HT1080 (cell line): ENCODE measurements at regions not wholly inside any gene's neighbourhood (a gene's known extent, or its start where the extent isn't known, plus 50 kb on each side); places are given as distances from the start of the nearest gene placed in this dataset.
"Not testable (repeated sequence)": the region's sequence is repeated elsewhere in the genome, so short reads cannot be mapped to it uniquely, and the experiment has no call there.

Experiments used
- DNase-seq: peaks from one replicate; pipeline ENCODE4 v3.0.0-alpha.2; 2015; ENCODE audit warnings: low read depth

GRCh38 chr18:59038295-59039039, 101.2 kb upstream of the SEC11C start:
- DNase-seq = no peak

- DNase-seq = not testable (repeated sequence)
These were observed 100.7 kb upstream of the SEC11C start for GRCh38 chr18:59039040-59039320.

GRCh38 chr18:59039449-59039848, 100.2 kb upstream of the SEC11C start:
- DNase-seq = no peak

DNA sequence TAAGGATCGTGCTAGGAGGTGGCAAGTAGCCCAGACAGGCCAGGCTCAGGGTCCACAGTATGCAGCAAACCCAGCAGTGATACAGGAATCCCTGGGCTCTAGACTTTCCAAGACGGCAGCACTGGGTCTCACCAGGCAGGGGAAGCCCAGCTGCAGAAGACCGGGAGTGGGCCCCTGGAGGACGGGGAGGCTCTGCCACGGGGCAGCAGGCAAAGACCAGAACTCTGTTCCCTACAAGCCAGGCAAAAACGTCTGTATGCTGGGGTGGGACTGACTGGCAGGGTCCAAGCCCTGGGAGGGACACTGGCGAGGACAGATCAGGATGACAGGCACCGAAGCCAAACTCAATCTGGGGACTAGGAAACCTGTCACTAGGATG, 98.9 kb upstream of the SEC11C start:
- no peak for DNase-seq

DNA sequence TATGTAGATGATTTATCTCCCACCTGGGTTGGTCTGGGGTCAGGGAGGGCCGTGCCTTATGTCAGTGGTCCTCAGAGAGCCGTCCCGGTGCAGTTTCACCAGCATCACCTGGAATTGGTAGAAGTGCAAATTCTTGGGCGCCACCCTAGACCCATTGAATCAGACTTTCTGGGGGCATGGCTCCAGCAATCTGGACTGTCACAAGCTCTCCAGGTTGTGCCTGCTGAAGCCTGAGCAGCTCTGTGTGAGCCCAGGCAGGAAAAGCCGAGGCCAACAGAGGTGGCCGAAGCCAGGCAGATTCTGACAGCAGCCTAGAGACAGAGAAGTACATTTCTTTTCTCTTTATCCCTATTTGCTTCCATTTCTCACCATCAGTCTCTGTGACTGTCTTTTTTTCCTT, 98.4 kb upstream of the SEC11C start:
- no peak for DNase-seq

DNA sequence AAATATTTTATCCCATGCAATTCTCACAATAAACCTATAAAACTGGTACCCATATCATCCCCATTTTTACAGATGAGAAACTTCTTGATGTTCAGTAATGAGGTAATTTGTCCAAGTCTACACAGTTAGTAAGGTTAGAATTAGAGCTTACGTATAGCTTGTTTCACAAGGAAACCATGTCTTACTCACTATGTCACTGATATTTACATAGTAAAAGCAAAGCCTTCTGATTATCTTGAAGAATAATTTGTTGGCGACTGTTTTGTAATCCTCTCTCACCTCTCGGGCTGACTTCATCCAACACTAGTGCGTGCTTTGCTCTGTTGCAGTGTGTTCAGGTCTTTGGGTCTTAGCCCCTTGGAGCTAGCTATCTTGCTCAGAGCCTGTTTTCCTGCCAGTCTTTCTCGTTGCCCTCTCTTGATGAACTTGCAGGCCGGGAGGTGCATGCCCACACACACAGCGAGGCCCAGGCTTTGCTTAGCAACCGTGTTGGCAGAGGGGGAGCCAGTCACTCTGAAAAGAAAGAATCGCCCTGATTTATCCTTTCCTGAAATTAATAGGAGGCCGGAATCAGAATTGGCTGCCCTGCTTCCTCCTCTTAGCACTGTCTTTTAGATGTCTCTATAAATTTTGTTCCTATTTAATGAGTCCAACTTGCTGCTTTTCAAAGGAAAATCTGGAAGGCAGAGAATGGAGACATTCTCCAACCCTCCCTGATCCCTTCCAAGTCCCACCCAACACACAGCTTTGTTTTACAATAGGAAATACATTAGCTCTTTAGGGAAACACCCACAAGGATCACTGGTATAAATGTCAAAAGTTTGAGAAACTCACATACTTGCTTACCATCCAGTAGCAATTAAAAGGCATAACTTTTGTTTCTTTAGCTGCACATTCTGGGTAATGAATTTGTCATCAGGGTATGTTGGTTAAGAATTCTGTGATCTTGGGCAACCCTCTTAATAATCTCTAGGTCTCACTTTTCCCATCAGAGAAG, 97.6 kb upstream of the SEC11C start:
- DNase-seq = no peak

DNA sequence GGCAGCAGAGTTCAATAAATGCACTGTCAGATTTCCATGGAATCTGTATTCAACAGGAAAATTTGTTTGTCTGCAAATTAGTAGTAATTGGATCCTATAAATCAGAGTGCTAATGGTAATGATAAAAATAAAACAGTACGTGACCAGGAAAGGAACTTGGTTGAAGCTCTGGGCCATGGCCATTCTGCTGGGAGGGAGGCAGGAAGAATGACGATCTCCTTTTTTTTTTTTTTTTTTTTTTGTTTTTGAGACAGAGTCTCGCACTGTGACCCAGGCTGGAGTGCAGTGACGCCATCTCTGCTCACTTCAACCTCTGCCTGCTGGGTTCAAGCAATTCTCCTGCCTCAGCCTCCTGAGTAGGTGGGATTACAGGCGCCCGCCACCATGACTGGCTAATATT, 94.8 kb upstream of the SEC11C start:
- no peak for DNase-seq

- no peak for DNase-seq
These were observed 92.2 kb upstream of the SEC11C start for GRCh38 chr18:59047321-59048047.

GRCh38 chr18:59048048-59048363, 91.7 kb upstream of the SEC11C start:
- DNase-seq = no peak

DNA sequence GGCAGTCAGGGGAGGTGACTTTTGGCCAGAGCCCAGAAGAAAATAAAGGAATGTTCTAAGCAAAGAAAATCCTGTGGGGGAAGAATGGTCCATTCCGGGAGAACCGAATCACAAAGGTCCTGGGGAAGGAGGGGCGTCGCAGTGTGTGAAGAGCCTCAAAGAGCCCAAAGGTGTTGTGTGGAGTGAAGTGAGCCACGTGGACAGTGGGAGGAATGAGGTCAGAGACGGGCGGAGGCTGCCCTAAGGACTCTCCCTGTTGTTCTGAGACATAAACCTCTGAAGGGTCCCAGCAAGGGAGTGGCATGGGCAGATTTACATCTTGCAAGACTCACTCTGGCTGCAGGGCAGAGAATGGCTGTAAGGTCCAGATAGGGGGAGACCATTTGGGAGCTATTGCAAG, 91.3 kb upstream of the SEC11C start:
- DNase-seq = no peak

- DNase-seq = no peak
These were observed 89.7 kb upstream of the SEC11C start for GRCh38 chr18:59049721-59050660.

DNA sequence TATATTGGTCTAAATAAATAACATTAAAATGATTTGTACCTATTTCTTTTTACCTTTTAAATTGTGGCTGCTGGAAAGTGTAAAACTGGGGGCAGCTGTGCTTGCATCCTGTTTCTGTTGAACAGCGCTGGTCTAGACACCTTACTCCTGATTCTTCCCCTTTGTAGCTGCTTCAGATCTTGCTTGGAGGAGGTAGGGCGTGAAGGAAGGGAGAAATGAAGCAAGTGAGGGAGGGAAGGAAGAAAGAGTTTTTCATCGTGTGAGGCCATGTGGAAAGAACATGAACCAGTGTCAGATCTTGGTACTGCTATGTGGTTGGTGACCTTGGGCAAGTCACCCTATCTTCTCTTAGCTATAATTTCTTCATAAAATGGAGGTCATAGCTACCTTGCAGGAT, 89.0 kb upstream of the SEC11C start:
- DNase-seq = no peak

DNA sequence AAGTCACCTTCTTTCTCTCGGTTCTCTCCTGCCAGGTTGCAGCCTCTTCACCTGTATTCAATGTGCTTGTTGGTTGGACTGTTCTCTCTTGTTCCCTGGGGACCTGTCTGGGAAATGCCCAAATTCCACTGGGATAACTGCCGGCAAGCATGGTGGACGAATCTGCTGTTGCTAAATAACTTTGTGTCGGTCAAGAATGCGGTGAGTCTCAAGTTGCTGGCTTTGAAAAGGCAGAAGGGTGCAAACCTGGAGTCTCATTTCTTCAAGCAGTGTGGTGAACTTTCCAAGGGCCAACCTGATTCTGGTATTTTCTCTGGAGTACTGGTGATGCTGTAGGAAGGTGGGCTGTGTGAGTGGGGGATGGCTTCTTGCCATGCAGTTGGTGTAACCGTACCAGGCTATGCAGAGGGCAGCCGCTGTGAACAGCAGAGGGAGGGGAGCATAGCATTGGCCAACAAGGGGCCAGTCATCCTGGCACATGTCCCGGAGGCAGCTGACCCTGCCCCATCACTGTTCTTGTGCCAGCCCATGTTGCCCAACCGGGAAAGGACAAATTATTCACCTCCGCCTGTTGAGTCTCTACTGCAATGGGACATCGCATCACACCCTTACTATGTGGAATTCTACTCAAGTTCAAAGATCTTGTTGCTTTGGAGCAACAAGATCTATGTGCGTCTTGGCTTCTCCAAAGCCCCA, 88.1 kb upstream of the SEC11C start:
- DNase-seq = peak; percentile 13

DNA sequence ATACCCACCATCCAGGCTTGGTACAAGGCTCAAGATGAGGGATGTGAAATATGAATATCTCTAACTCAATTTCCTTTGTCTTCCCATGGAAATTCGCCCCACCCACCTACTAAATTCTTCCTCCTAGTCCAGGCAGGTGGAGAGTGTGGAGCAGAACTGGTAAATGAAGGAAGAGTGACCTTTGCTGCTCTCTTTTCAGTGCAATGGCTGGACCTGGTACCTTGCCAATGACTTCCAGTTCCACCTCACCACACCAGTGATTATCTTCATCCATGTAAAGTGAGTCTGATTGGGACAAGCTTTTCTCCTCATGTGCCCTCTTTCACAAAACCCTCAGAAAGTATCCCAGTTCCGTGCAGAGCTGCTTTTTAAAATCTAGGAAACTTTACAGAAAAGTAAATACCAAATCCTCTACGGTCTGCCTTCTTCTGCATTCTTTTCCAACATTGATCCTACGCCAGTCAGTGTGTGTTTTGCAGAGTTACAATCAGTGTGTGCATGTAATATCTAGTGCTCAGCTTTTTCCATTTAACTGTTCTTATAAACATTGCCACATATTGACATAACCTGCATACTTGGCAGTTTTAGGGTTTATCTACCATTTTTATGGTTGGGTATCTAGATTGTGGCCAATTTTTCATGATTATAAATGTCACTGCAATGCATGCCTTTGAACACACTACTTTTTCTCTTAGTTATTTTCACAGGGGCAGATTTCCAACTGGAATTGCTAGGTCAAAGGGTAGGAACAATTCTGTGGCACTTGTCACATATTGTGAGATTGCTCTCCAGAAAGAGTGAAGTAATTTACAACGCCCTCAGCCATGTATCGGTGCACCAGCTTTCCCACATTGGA, 86.5 kb upstream of the SEC11C start:
- no peak for DNase-seq

- DNase-seq = no peak
These were observed 85.0 kb upstream of the SEC11C start for GRCh38 chr18:59054496-59055287.

DNA sequence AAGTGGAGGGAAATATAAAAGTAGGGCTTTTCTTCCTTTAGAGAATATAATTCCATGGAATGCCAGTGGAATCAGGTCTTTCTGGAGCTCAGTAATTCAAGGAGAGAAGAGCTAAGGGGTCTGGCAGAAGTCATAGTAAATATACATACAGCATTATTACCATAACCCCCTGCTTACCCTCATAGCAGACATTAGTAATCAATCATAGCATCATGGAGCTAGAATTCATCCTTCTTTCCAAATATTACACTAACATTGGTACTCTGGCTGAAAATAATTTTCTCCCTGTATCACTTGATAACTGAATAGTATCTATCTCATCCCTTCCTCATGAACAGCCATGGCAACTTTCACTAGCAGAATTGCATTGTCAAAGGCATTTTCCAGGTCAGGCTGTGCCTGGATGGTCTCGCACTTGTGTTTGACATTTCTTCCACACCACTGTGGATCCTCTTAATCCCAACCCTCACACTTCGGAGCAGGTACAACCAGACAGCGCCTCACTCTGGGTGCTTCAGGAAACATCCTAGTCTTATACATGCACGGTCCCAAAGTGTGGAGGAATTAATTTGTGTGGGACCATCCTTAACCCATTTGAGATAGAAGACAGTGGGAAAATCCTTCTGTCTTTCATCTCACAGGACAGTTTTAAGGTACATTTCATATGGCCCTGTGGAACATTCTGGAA, 84.2 kb upstream of the SEC11C start:
- no peak for DNase-seq

DNA sequence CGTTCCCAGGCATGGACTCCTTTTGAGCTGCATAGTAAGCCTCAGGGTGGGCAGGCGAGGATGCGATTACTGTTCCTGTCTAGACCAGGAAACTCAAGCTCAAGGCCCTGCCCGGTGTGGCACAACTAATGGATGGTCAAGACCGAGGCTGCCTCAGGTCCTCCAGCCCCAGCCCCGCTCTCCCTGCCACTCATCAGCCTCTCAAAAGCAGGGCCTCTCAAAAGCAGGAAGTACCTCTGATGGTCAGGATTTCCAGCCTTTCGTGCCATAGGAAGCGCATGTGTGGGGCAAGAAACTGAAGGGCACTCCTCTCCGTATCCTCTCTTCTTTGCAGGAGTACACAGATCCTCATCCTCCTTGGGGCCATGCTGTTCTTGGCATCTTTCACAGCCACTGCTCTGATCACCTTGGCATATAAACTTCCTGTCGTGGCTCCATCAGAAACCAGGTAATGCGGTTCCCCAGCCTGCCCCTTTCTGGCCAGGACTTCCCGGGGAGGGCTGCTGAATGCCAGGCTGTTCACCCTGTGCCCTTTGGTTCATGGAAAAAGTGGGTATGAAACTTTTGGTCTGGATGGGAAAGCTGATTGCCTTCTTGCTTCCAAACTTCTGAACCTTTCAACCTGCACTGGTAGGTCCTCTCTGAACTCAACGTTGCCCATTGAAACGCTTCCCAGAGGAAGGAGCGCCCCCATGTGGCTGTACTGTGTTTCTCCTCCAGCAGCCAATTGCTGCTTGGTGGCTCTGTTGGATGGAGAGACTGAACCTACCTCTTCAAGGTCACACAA, 82.8 kb upstream of the SEC11C start:
- DNase-seq = peak; percentile 64

GRCh38 chr18:59057493-59057795, 82.2 kb upstream of the SEC11C start:
- DNase-seq = no peak
